Nephron (organoid): ENCODE measurements at regions not wholly inside any gene's neighbourhood (a gene's known extent, or its start where the extent isn't known, plus 50 kb on each side); places are given as distances from the start of the nearest gene placed in this dataset.

Experiments
- H3K27ac Mint-ChIP-seq, 3 experiments: 2 replicates each; pipeline ENCODE4 v1.8.0; 2020; ENCODE audit warnings: mixed read lengths in 3 of 3, mild to moderate bottlenecking in 2 of 3, moderate library complexity in 1 of 3
- H3K27me3 Mint-ChIP-seq: 2 replicates; pipeline ENCODE4 v1.8.0; 2021; ENCODE audit warnings: low read depth, mild to moderate bottlenecking, moderate library complexity, mixed read lengths
- H3K36me3 Mint-ChIP-seq: 2 replicates; pipeline ENCODE4 v1.8.0; 2020; ENCODE audit warnings: low read depth, mixed read lengths
- H3K4me1 Mint-ChIP-seq: 2 replicates; pipeline ENCODE4 v1.8.0; 2020; ENCODE audit warnings: mixed read lengths
- H3K4me3 Mint-ChIP-seq, 3 experiments: 2 replicates each; pipeline ENCODE4 v1.8.0; 2020; ENCODE audit warnings: mild to moderate bottlenecking in 3 of 3, mixed read lengths in 3 of 3, moderate library complexity in 2 of 3
- H3K9me3 Mint-ChIP-seq: 2 replicates; pipeline ENCODE4 v1.8.0; 2020; ENCODE audit warnings: mixed read lengths
- CTCF ChIP-seq, 3 experiments: fragments of 200-600 bp; sonication (generic); IDR thresholded peaks; one replicate each; pipeline ENCODE4 v1.5.0; 2021; ENCODE audit warnings: antibody characterized with exemption in 3 of 3; ENCODE audit not compliant: unreplicated experiment in 3 of 3

- Mint-ChIP-seq H3K4me1 (no peaks in the 10 kb centered on the region), H3K36me3 (no peaks in the 10 kb centered on the region), H3K9me3 (no peaks in the 10 kb centered on the region), H3K27me3 (no peaks in the 10 kb centered on the region), H3K27ac (no peak overlapping the region), H3K4me3 (no peak overlapping the region)
- no peak for TF ChIP-seq CTCF (IDR thresholded peaks at IDR 0.05; ENCODE audit: unreplicated experiment in 3 of 3)
These were observed 677.5 kb upstream of the BRINP3 start for GRCh38 chr1:191155178-191155577.

DNA sequence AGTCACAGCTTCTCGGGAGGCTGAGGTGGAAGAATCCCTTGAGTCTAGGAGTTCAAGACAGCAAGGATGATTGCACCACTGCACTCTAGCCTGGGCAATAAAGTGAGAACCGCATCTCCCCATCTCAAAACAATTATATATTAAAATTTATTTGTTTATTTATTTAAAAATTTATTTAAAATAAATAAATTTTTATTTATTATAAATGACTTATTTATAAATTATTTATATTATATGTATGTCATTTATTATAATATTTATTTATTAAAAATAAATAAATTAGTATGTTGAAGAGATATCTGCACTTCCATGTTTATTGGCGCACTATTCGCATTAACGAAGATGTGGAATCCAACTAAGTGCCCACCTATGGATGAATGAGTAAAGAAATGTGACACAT, 683.2 kb upstream of the BRINP3 start:
- no peaks in the 10 kb centered on the region for H3K36me3 Mint-ChIP-seq
- H3K4me3 Mint-ChIP-seq, result no peak overlapping the region
- no peaks in the 10 kb centered on the region for H3K27me3 Mint-ChIP-seq
- no peaks in the 10 kb centered on the region for H3K9me3 Mint-ChIP-seq
- H3K4me1 Mint-ChIP-seq, result no peaks in the 10 kb centered on the region
- no peak for TF ChIP-seq CTCF (IDR thresholded peaks at IDR 0.05; ENCODE audit: unreplicated experiment in 3 of 3)
- no peak overlapping the region for H3K27ac Mint-ChIP-seq

- TF ChIP-seq CTCF (IDR thresholded peaks at IDR 0.05; ENCODE audit: unreplicated experiment in 3 of 3), result no peak
- Mint-ChIP-seq H3K27me3 (no peaks in the 10 kb centered on the region), H3K36me3 (no peaks in the 10 kb centered on the region), H3K9me3 (no peaks in the 10 kb centered on the region), H3K4me3 (no peak overlapping the region), H3K27ac (no peak overlapping the region), H3K4me1 (no peaks in the 10 kb centered on the region)
These were observed 685.1 kb upstream of the BRINP3 start for GRCh38 chr1:191162762-191163161.

- TF ChIP-seq CTCF (IDR thresholded peaks at IDR 0.05; ENCODE audit: unreplicated experiment in 3 of 3), result no peak
- Mint-ChIP-seq H3K4me1 (no peaks in the 10 kb centered on the region), H3K27ac (no peak overlapping the region), H3K27me3 (no peaks in the 10 kb centered on the region), H3K36me3 (no peaks in the 10 kb centered on the region), H3K4me3 (no peak overlapping the region), H3K9me3 (no peaks in the 10 kb centered on the region)
These were observed 686.0 kb upstream of the BRINP3 start for GRCh38 chr1:191163621-191164020.

- Mint-ChIP-seq H3K9me3 (no peaks in the 10 kb centered on the region), H3K36me3 (no peaks in the 10 kb centered on the region), H3K27ac (peak overlapping the region; percentile 40 to 92 (median 88)), H3K4me1 (no peaks in the 10 kb centered on the region), H3K4me3 (no peak overlapping the region), H3K27me3 (no peaks in the 10 kb centered on the region)
- TF ChIP-seq CTCF (IDR thresholded peaks at IDR 0.05; ENCODE audit: unreplicated experiment in 3 of 3), result no peak
These were observed 696.6 kb upstream of the BRINP3 start for GRCh38 chr1:191174298-191174697.

DNA sequence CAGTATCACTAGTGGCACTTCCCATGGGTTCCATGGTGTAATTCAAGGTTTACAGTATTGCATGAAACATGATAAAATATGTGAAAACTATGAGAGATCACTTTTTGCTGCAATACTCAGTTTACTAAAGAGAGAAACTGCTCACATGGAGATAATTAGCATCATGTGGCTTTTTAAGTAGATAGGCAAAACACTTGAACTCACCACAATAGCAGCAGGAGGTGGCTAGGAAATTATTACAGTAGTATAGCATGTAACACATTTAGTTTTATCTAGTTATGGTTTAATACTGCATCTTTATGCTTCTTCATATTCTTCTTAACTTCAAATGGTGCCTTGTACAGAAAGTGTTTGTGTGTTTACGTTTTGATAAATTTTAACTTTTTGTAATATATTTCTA, 698.5 kb upstream of the BRINP3 start:
- Mint-ChIP-seq H3K9me3 (no peaks in the 10 kb centered on the region), H3K27me3 (no peaks in the 10 kb centered on the region), H3K27ac (no peak overlapping the region), H3K4me3 (no peak overlapping the region), H3K4me1 (no peaks in the 10 kb centered on the region), H3K36me3 (no peaks in the 10 kb centered on the region)
- TF ChIP-seq CTCF (IDR thresholded peaks at IDR 0.05; ENCODE audit: unreplicated experiment in 3 of 3), result no peak
